K562 (cell line): ENCODE measurements at regions not wholly inside any gene's neighbourhood (a gene's known extent, or its start where the extent isn't known, plus 50 kb on each side); places are given as distances from the start of the nearest gene placed in this dataset.

Experiments
- ATAC-seq: fragments of 200-7000 bp; cut with Tn5 transposase; 3 replicates; pipeline ENCODE4 v1.9.1; 2020; ENCODE audit warnings: moderate library complexity
- BruUV-seq: library from RNA; stranded (reverse); fragments of 400-500 nt; replicated peaks from 2 replicates; lab custom pipeline; 2021; lab: Mats Ljungman, UMichigan
- CTCF ChIA-PET: fragments of 300-600 bp; formaldehyde crosslinking; extraction: SDS; loops from one replicate; lab custom pipeline; 2021; ENCODE audit warnings: low intra/inter-chr PET ratio; lab: Yijun Ruan, JAX
- POLR2A ChIA-PET: fragments of 300-600, 350-650 bp; sonication (Branson Sonifier 250); formaldehyde crosslinking; extraction: SDS; loops from one replicate; lab custom pipeline; 2021; ENCODE audit warnings: antibody characterized with exemption, inconsistent platforms; lab: Yijun Ruan, JAX
- DNase-seq, 4 experiments: peaks; one replicate each; pipeline versions ENCODE4 v3.0.0 to v3.0.0-alpha.2; 2011 to 2018; ENCODE audit warnings: low spot score in 3 of 4, mixed read lengths in 3 of 4; ENCODE audit errors: extremely low read depth in 1 of 4
- FAIRE-seq: peaks from 2 replicates; lab custom pipeline; 2011; peaks lifted over from hg19 to GRCh38; lab: Jason Lieb, UNC
- H2AFZ ChIP-seq: 2 replicates; pipeline ENCODE4 v1.6.0; 2011; ENCODE audit warnings: low read depth, low read length, control low read depth, inconsistent platforms
- H3K27ac ChIP-seq: fragments of 200-600 bp; 3 replicates; pipeline ENCODE4 v1.8.0; 2011; ENCODE audit warnings: low read depth, mild to moderate bottlenecking, control low read depth, inconsistent platforms, low read length, moderate library complexity, mixed read lengths; ENCODE audit errors: extremely low read depth
- H3K27me3 ChIP-seq, 2 experiments: fragments of 300-600 bp in 1 of 2; 2 replicates in 1 of 2; 3 replicates in 1 of 2; pipeline versions ENCODE4 v1.6.0 to v1.8.0; 2011; ENCODE audit warnings: inconsistent platforms in 2 of 2, low read length in 2 of 2, mild to moderate bottlenecking in 1 of 2, mixed read lengths in 1 of 2, moderate library complexity in 1 of 2; ENCODE audit not compliant: control insufficient read depth in 2 of 2, insufficient read depth in 2 of 2
- H3K36me3 ChIP-seq: fragments of 300-600 bp; 3 replicates; pipeline ENCODE4 v1.8.0; 2011; ENCODE audit warnings: mild to moderate bottlenecking, low read length, inconsistent platforms; ENCODE audit not compliant: control insufficient read depth, insufficient read depth
- H3K4me1 ChIP-seq, 2 experiments: fragments of 200-600 bp in 1 of 2; replicated peaks in 1 of 2; 2 replicates in 1 of 2; 3 replicates in 1 of 2; pipeline versions ENCODE4 v1.5.1 to v1.8.0; 2011; ENCODE audit warnings: inconsistent platforms in 2 of 2, low read length in 2 of 2, mild to moderate bottlenecking in 1 of 2, mixed read lengths in 1 of 2, moderate library complexity in 1 of 2; ENCODE audit not compliant: control insufficient read depth in 2 of 2, insufficient read depth in 2 of 2
- H3K4me2 ChIP-seq: 2 replicates; pipeline ENCODE4 v1.6.1; 2011; ENCODE audit warnings: low read length, control low read depth, inconsistent platforms, mixed read lengths; ENCODE audit not compliant: insufficient read depth
- H3K4me3 ChIP-seq: fragments of 200-600 bp; sonication (generic), shearing (Covaris generic); 2 replicates; pipeline ENCODE4 v1.5.1; 2016; ENCODE audit warnings: control low read depth, inconsistent platforms
- H3K79me2 ChIP-seq: fragments of 200-600 bp; 3 replicates; pipeline ENCODE4 v1.8.0; 2011; ENCODE audit warnings: low read length, inconsistent platforms; ENCODE audit not compliant: control insufficient read depth, insufficient read depth
- H3K9ac ChIP-seq, 2 experiments: 2 replicates each; pipeline versions ENCODE4 v1.6.0 to v1.6.1; 2011; ENCODE audit warnings: low read depth in 2 of 2, low read length in 2 of 2, control low read depth in 1 of 2, inconsistent platforms in 1 of 2, mild to moderate bottlenecking in 1 of 2, mixed read lengths in 1 of 2; ENCODE audit not compliant: insufficient read depth in 1 of 2
- H3K9me1 ChIP-seq: one replicate; pipeline ENCODE4 v1.6.0; 2011; ENCODE audit warnings: inconsistent platforms, mild to moderate bottlenecking, low read length, moderate library complexity; ENCODE audit not compliant: control insufficient read depth, insufficient read depth
- H3K9me3 ChIP-seq: replicated peaks from 2 replicates; pipeline ENCODE4 v1.5.1; 2011; ENCODE audit warnings: low read depth, low read length, inconsistent platforms; ENCODE audit not compliant: control insufficient read depth, insufficient read depth
- H4K20me1 ChIP-seq: replicated peaks from 2 replicates; pipeline ENCODE4 v1.6.1; 2011; ENCODE audit warnings: low read length, inconsistent platforms, mixed read lengths; ENCODE audit not compliant: control insufficient read depth, insufficient read depth
- BRD4 ChIP-seq: fragments of 200-600 bp; sonication (generic); IDR thresholded peaks from 2 replicates; pipeline ENCODE4 v1.6.1; 2017; ENCODE audit warnings: inconsistent platforms
- CUX1 ChIP-seq: fragments of 200-800 bp; sonication (Bioruptor generic); IDR thresholded peaks from 2 replicates; pipeline ENCODE4 v1.6.1; 2016; ENCODE audit warnings: missing genetic modification characterization, missing compliant biosample characterization
- FOSL1 ChIP-seq: fragments of 200-800 bp; sonication (Bioruptor generic); conservative IDR thresholded peaks from 2 replicates; pipeline ENCODE4 v1.6.1; 2016; ENCODE audit warnings: missing genetic modification characterization, missing compliant biosample characterization
- GMEB1 ChIP-seq: fragments of 250-450 bp; sonication (Bioruptor Pico); IDR thresholded peaks from 2 replicates; pipeline ENCODE4 v1.4.0; 2020; ENCODE audit warnings: mild to moderate bottlenecking
- OTX1 ChIP-seq: fragments of 450-650 bp; formaldehyde crosslinking; IDR thresholded peaks from 2 replicates; pipeline ENCODE4 v1.4.0; 2022; ENCODE audit warnings: mild to moderate bottlenecking
- RBM17 ChIP-seq: fragments of 200-400 bp; formaldehyde crosslinking; IDR thresholded peaks from 2 replicates; pipeline ENCODE4 v1.6.1; 2017; ENCODE audit warnings: low read depth, mild to moderate bottlenecking, low read length, borderline replicate concordance
- SAP30 ChIP-seq: fragments of 200-600 bp; sonication (generic); IDR thresholded peaks from 2 replicates; pipeline ENCODE4 v1.6.1; 2012; ENCODE audit warnings: borderline replicate concordance, low read depth, mild to moderate bottlenecking, moderate library complexity, low read length, control low read depth, inconsistent platforms; ENCODE audit not compliant: insufficient read depth, poor library complexity, severe bottlenecking
- THRB ChIP-seq: fragments of 450-650 bp; formaldehyde crosslinking; conservative IDR thresholded peaks from 2 replicates; pipeline ENCODE4 v1.4.0; 2022; ENCODE audit warnings: mild to moderate bottlenecking, missing genetic modification characterization
- TOE1 ChIP-seq, 2 experiments: fragments of 450-650 bp in 1 of 2; sonication (generic) in 1 of 2; formaldehyde crosslinking in 1 of 2; IDR thresholded peaks; 2 replicates each; pipeline versions ENCODE4 v1.7.1 to v1.8.0; 2016 to 2022; ENCODE audit warnings: borderline replicate concordance in 2 of 2, mild to moderate bottlenecking in 2 of 2, antibody characterized with exemption in 1 of 2, inconsistent platforms in 1 of 2, low read depth in 1 of 2, missing genetic modification reagents in 1 of 2, moderate library complexity in 1 of 2
- ZBTB34 ChIP-seq: fragments of 250-450 bp; sonication (Bioruptor Pico); IDR thresholded peaks from 2 replicates; pipeline ENCODE4 v1.8.0; 2021; ENCODE audit warnings: mild to moderate bottlenecking, moderate library complexity
- ZNF165 ChIP-seq: fragments of 250-450 bp; sonication (Bioruptor Pico); IDR thresholded peaks from 2 replicates; pipeline ENCODE4 v1.4.0; 2020; ENCODE audit warnings: borderline replicate concordance
- ZNF24 ChIP-seq: fragments of 450-650 bp; IDR thresholded peaks from 2 replicates; pipeline ENCODE4 v1.6.1; 2016
- ZNF507 ChIP-seq: conservative IDR thresholded peaks from 2 replicates; pipeline ENCODE4 v1.6.1; 2017; ENCODE audit warnings: missing genetic modification characterization, missing compliant biosample characterization
- WGBS: fragments of 100-300 bp; shearing (Covaris generic); methylation state at CpG from one replicate; pipeline ENCODE4 v1.1.6; 2016; ENCODE audit warnings: low coverage, mixed read lengths; ENCODE audit not compliant: insufficient coverage; ENCODE audit errors: missing lambda C conversion rate; 5-methylcytosine and 5-hydroxymethylcytosine counted together
- in situ Hi-C: fragments of 300-500 bp; cut with MboI; formaldehyde crosslinking; loops from 4 replicates; pipeline ENCODE4 v1.15.0; 2018; ENCODE audit warnings: inconsistent platforms, mixed read lengths
- intact Hi-C: fragments of 100-400 bp; cut with micrococcal nuclease; formaldehyde crosslinking; loops from 2 replicates; pipeline ENCODE4 v1.14.2; 2022

GRCh38 chr7:25804154-25804553 lies 347.8 kb upstream of the NFE2L3 start:
- Histone ChIP-seq H3K9me3 (no peaks in the 10 kb centered on the region), H3K4me2 (no peak overlapping the region), H2AFZ (no peak overlapping the region), H3K4me1 (no peaks in the 10 kb centered on the region), H3K4me3 (no peak overlapping the region), H4K20me1 (no peaks in the 10 kb centered on the region), H3K36me3 (no peaks in the 10 kb centered on the region), H3K9ac (no peak overlapping the region), H3K79me2 (no peaks in the 10 kb centered on the region), H3K27me3 (peaks cover 7% of the 10 kb centered on the region in 2 experiments), H3K27ac (no peak overlapping the region), H3K9me1 (no peaks in the 10 kb centered on the region)
- POLR2A ChIA-PET: interaction anchor here (1.6 kb wide), 1 partner anchor 13 kb away, joined by 3 read pairs; no protein-coding TSS in a partner anchor
- intact Hi-C loops: no loop called here
- CTCF ChIA-PET: no interaction called here
- in situ Hi-C loops: no loop called here
- no TSS peak for BruUV-seq
- DNase-seq (no peak), FAIRE-seq (no peak), ATAC-seq (no peak)
- WGBS: 0% methylated on average over 4 of the region's 4 CpGs
- TF ChIP-seq ZNF24 (no peak), BRD4 (no peak), FOSL1 (no peak), RBM17 (no peak), CUX1 (CRISPR knock-in tag) (no peak), SAP30 (no peak), TOE1 (IDR thresholded peaks at IDR 0.05; ENCODE audit: borderline replicate concordance) (no peak), TOE1 (CRISPR knock-in tag; IDR thresholded peaks at IDR 0.05; ENCODE audit: borderline replicate concordance, low read depth) (no peak), ZNF507 (tag) (no peak), ZBTB34 (CRISPR knock-in tag) (no peak), OTX1 (CRISPR knock-in tag) (no peak), GMEB1 (CRISPR knock-in tag) (no peak), THRB (CRISPR knock-in tag) (no peak), ZNF165 (CRISPR knock-in tag) (no peak)
